ENCODE measurements at regions not wholly inside any gene's neighbourhood (a gene's known extent, or its start where the extent isn't known, plus 50 kb on each side); places are given as distances from the start of the nearest gene placed in this dataset.

GRCh38 chr5:147045290-147045689, 166.7 kb upstream of the PPP2R2B start:
- no peak overlapping the region for H3K4me3 ChIP-seq
- no peaks in the 10 kb centered on the region for H3K9me3 ChIP-seq (replicated peaks in 1 of 3)
- WGBS, 4 donors, result 80 to 90% (median 87%) methylated on average over 3 of the region's 3 CpGs
- H3K27ac ChIP-seq, result no peak overlapping the region
- H3K27me3 ChIP-seq, result no peaks in the 10 kb centered on the region
- H3K4me1 ChIP-seq (replicated peaks in 1 of 2), result peaks cover 13 to 19% of the 10 kb centered on the region in 2 donors
- no peak for DNase-seq
- H3K36me3 ChIP-seq (replicated peaks in 1 of 2), result no peaks in the 10 kb centered on the region
- TF ChIP-seq POLR2A (IDR thresholded peaks at IDR 0.05) (no peak), CTCF (IDR thresholded peaks at IDR 0.05) (no peak)
- intact Hi-C loops (cut with DNase I), result no loop called here

- no peak for TF ChIP-seq CTCF (IDR thresholded peaks at IDR 0.05)
- TF ChIP-seq POLR2A (IDR thresholded peaks at IDR 0.05), result no peak
- Histone ChIP-seq H3K27ac (peak overlapping the region in 2 of 5 donors; percentile 39 to 44), H3K9me3 (replicated peaks in 1 of 3) (no peaks in the 10 kb centered on the region), H3K4me3 (no peak overlapping the region), H3K27me3 (no peaks in the 10 kb centered on the region), H3K36me3 (replicated peaks in 1 of 2) (no peaks in the 10 kb centered on the region), H3K4me1 (replicated peaks in 1 of 2) (peaks cover 13 to 19% of the 10 kb centered on the region in 2 donors)
- intact Hi-C loops (cut with DNase I), result no loop called here
- WGBS, 4 donors, result 52 to 60% (median 57%) methylated on average over 1 of the region's 1 CpG
- peak; percentile 24 to 59 (median 55) for DNase-seq
Observed at GRCh38 chr5:147046281-147046680, 167.7 kb upstream of the PPP2R2B start.

- TF ChIP-seq POLR2A (IDR thresholded peaks at IDR 0.05) (no peak), CTCF (IDR thresholded peaks at IDR 0.05) (no peak)
- no peaks in the 10 kb centered on the region for H3K27me3 ChIP-seq
- peak overlapping the region in 2 of 5 donors; percentile 39 to 44 for H3K27ac ChIP-seq
- DNase-seq, result peak in 5 of 7 donors; percentile 25 to 60 (median 50)
- peaks cover 13 to 19% of the 10 kb centered on the region in 2 donors for H3K4me1 ChIP-seq (replicated peaks in 1 of 2)
- no peaks in the 10 kb centered on the region for H3K36me3 ChIP-seq (replicated peaks in 1 of 2)
- no peak overlapping the region for H3K4me3 ChIP-seq
- intact Hi-C loops (cut with DNase I), result no loop called here
- no peaks in the 10 kb centered on the region for H3K9me3 ChIP-seq (replicated peaks in 1 of 3)
Observed at GRCh38 chr5:147046894-147047293, 168.3 kb upstream of the PPP2R2B start.

- no peaks in the 10 kb centered on the region for H3K9me3 ChIP-seq (replicated peaks in 1 of 3)
- no peak for DNase-seq
- H3K27me3 ChIP-seq, result no peaks in the 10 kb centered on the region
- TF ChIP-seq CTCF (IDR thresholded peaks at IDR 0.05) (no peak), POLR2A (IDR thresholded peaks at IDR 0.05) (no peak)
- intact Hi-C loops (cut with DNase I), result no loop called here
- H3K36me3 ChIP-seq (replicated peaks in 1 of 2), result no peaks in the 10 kb centered on the region
- 66 to 70% (median 66%) methylated on average over 2 of the region's 2 CpGs for WGBS, 4 donors
- H3K4me1 ChIP-seq (replicated peaks in 1 of 2), result peaks cover 13 to 19% of the 10 kb centered on the region in 2 donors
- H3K4me3 ChIP-seq, result no peak overlapping the region
- H3K27ac ChIP-seq, result no peak overlapping the region
Observed at GRCh38 chr5:147049764-147050163, 171.2 kb upstream of the PPP2R2B start.
